ENCODE measurements at regions not wholly inside any gene's neighbourhood (a gene's known extent, or its start where the extent isn't known, plus 50 kb on each side); places are given as distances from the start of the nearest gene placed in this dataset.

- H2AK5ac ChIP-seq (ENCODE audit: insufficient read length, low read length), result no peak overlapping the region
- Mint-ChIP-seq H3K27me3 (ENCODE audit: low read depth) (no peaks in the 10 kb centered on the region), H3K9me3 (no peaks in the 10 kb centered on the region), H3K27ac (no peak overlapping the region), H3K4me3 (no peak overlapping the region), H3K4me1 (peaks cover 6 to 11% of the 10 kb centered on the region in 2 experiments), H3K36me3 (ENCODE audit: insufficient read depth in 1 of 3, low read depth in 3 of 3) (peaks cover 0 to 5% (median 0%) of the 10 kb centered on the region in 3 experiments; a peak in 2 of 7 replicates)
- no peak overlapping the region for H4K5ac ChIP-seq (ENCODE audit: insufficient read length, low read depth, low read length)
- no peaks in the 10 kb centered on the region for H3K23me2 ChIP-seq (ENCODE audit: insufficient read length, low read depth, low read length, poor library complexity, severe bottlenecking)
- H2BK5ac ChIP-seq (ENCODE audit: insufficient read length, low read length), result no peak overlapping the region
- no peak overlapping the region for H2BK20ac ChIP-seq (ENCODE audit: low read depth, low read length, poor library complexity, severe bottlenecking)
- H3K4me2 ChIP-seq (ENCODE audit: insufficient read depth, insufficient read length, low read length), result no peak overlapping the region
- H3K18ac ChIP-seq (ENCODE audit: insufficient read length, low read depth, low read length), result no peak overlapping the region
- TF ChIP-seq CTCF (conservative IDR thresholded peaks at IDR 0.05), result no peak
- H3K23ac ChIP-seq (ENCODE audit: insufficient read length, low read depth, low read length), result no peak overlapping the region
- no peak overlapping the region for H4K91ac ChIP-seq (ENCODE audit: insufficient read length, low read depth, low read length)
- H4K20me1 ChIP-seq (ENCODE audit: control insufficient read depth, insufficient read depth, insufficient read length), result no peaks in the 10 kb centered on the region
- no peak overlapping the region for H3T11ph ChIP-seq (ENCODE audit: low read length)
- H3K4ac ChIP-seq (ENCODE audit: low read depth, low read length), result no peak overlapping the region
- no peak overlapping the region for H2BK15ac ChIP-seq (ENCODE audit: low read depth, low read length)
- no peak overlapping the region for H4K8ac ChIP-seq (replicated peaks; ENCODE audit: insufficient read length, low read depth, low read length)
- H3K14ac ChIP-seq (ENCODE audit: insufficient read depth, low read length), result no peak overlapping the region
- H3K79me1 ChIP-seq (ENCODE audit: insufficient read depth, low read depth, low read length, poor library complexity, severe bottlenecking), result no peaks in the 10 kb centered on the region
- no peaks in the 10 kb centered on the region for H3K79me2 ChIP-seq (ENCODE audit: insufficient read depth, low read length)
- H2AFZ ChIP-seq (ENCODE audit: low read length), result no peak overlapping the region
- no peak overlapping the region for H3K9ac ChIP-seq (ENCODE audit: extremely low read depth, insufficient read length, low read length)
- no peak overlapping the region for H2BK12ac ChIP-seq (ENCODE audit: insufficient read length, low read depth, low read length)
- WGBS (ENCODE audit: extremely low coverage, insufficient read length, low lambda C conversion rate), result no CpG with 5 or more reads among the region's 5 CpGs
- no peak overlapping the region for H2BK120ac ChIP-seq (ENCODE audit: low read depth, low read length, poor library complexity, severe bottlenecking)
- H3K4me1 ChIP-seq (ENCODE audit: insufficient read depth, low read length), result no peaks in the 10 kb centered on the region
- H3K9me3 ChIP-seq (ENCODE audit: control insufficient read depth, low read depth, low read length), result no peaks in the 10 kb centered on the region
- H3K27me3 ChIP-seq (ENCODE audit: insufficient read depth, low read length), result no peaks in the 10 kb centered on the region
- no peak overlapping the region for H3K56ac ChIP-seq (ENCODE audit: insufficient read length, low read depth, low read length)
- no peak for DNase-seq
- H3K27ac ChIP-seq (ENCODE audit: insufficient read length, low read depth, low read length), result no peak overlapping the region
Measured at GRCh38 chr3:18112674-18113375, 312.3 kb downstream of the SATB1 start.
